ENCODE measurements at regions not wholly inside any gene's neighbourhood (a gene's known extent, or its start where the extent isn't known, plus 50 kb on each side); places are given as distances from the start of the nearest gene placed in this dataset.

DNA sequence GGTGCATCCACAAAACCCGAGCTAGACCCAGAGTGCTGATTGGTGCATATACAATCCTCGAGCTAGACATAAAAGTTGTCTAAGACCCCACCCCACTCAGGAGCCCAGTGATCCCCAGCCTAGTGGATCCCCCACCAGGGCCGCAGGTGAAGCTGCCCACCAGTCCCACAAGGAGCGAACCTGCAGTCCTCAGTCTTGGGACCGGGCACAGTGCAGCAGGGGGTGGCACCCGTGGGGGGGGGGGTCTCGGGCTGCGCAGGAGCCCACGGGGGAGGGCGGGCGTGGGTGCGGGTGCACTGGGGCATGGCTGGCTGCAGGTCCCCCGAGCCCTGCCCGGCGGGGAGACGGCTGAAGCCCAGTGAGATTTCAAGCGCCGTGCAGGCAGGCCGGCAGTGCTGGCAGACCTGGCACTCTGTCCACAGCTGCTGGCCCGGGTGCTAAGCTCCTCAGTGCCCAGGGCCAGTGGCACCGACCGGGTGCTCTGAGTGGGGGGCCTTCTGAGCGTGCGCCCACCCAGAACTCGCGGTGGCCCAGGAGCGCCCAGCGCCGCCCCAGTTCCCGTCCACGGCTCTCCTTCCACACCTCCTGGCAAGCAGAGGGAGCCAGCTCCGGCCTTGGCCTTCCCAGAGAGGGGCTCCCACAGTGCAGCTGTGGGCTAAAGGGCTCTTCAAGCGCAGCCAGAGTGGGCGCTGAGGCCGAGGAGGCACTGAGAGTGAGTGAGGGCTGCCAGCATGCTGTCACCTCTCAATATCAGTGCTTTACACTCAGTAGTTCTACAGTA is 989.1 kb downstream of the FAM181B start:
- no peak for DNase-seq (ENCODE audit: low read depth)

DNA sequence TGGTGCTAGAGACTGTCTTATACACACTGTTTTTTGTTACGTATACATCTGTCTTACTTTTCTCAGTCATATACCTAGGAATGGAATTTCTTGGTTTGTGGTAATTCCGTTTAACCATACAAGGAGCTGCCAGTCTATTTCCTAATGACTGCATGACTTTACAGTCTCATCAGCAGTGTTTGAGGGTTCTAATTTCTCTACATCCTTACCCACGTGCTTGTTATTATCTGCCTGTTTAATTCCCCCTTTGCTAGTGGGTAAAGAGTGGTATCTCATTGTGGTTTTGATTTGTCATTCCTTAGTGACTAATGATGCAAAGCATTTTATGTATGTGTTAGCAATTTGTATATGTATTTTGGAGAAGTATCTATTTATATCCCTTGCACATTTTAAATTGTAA is 1008.0 kb downstream of the FAM181B start:
- DNase-seq (ENCODE audit: low read depth): no peak

DNA sequence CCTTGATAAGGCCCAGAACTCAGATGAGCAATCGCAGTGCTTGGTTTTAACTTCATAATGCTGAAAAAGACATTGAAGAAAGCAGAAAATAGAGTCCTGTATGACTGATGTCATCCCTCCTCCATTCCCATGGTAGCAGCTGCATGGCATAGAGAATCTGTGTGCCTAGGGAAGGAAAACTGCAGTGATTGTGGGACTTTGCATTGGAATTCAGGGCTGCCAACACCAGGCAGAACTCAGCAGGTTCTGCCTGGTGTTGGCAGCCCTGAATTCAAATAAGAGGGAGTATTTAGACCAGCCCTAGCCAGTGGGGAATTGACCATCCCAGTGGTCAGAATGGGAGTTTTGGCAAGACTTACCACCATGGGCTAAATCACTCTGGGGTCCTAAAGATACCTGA is 1016.0 kb downstream of the FAM181B start:
- no peak for DNase-seq (ENCODE audit: low read depth)

DNA sequence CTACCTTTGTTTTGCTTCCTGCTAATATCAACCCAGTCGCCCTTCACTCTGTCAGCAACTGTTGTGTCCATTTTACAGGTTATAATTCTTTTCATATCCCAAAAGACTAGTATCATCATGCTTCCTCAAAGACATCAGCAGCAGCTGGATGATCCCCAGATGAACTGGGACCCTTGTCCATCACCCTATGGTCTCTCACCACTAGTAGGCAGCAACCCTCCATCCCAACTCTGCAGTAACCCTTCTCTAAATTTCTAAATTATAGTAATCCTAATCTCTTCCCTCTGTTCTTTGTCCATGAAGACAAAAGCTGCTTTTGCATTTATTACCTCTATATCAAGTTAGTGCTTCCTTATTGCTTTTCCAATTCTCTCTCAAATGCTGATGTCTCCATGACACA is 1025.8 kb downstream of the FAM181B start:
- no peak for DNase-seq (ENCODE audit: low read depth)

DNA sequence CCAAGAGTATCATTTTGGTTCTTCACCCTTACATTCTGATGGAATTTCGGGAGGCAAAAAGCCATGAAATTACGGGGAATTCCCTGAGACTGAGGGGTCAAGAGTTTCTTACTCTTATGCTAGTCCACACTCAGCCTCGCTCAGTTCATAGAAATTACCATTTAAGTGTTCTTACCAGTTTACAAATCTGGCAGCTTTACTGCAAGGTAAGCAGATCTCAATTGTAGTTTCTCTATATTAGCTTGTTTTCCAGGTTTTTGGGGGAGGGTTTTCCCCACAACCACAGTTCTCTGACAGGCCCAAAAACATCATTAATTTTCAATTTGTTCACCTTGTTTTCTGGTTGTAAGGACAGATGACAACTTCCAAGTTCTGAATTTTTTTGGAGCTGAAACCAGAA is 1028.4 kb downstream of the FAM181B start:
- DNase-seq (ENCODE audit: low read depth): no peak

DNA sequence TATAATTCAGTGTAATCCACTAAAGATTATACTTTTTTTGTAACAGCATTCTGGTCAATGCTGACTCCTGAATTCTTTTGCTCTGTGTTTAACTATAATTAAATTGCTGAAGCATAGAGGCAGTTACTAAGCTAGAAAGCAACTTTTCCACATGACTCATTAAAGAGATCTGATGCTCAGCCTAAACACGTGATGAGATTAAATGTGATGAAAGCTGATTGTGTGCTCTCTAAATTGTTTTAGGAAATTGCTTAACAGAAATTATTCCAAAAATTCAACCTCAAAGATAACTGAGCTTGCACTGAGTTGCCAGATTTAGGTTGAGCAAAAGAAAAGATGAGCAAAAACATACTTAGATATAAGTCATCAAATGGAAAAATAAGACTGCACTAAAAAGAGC is 1033.6 kb downstream of the FAM181B start:
- DNase-seq (ENCODE audit: low read depth): no peak

DNA sequence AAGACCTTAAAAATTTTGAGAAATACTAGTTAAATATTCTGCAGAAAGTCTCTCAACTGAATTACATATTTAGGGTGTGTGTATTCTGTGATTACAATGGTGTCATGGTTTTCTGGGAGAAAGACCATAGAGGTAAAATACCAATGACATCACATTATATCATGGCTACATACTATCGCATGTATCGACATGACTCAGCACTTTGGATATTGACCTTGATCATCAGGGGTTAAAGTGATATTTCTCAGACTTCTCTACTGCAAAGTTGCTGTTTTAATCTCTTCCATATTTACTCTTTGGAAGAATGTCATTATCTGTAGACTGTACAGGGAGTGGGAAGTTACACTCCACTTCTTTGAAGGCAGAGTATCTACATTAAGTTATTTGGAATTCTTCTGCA is 1046.6 kb downstream of the FAM181B start:
- no peak for DNase-seq (ENCODE audit: low read depth)

DNA sequence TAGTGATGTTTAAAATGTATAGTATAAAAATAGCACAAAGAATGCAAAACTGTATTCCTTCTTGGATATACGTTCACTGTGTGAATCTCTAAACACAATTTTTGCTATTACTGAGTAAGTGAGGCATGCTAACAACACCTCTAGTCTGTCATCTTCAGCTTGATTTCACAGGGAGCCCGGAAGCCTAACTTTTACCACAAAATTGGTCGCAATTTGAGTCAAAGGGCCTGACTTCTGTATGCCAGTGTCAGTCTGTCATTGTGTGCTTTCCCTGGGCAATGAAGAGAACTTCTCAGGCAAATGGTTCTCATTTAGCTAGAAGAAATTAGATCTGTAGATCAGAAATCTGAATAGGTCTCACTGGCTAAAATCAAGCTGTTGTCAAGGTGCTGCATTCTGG is 1059.5 kb downstream of the FAM181B start:
- no peak for DNase-seq (ENCODE audit: low read depth)

DNA sequence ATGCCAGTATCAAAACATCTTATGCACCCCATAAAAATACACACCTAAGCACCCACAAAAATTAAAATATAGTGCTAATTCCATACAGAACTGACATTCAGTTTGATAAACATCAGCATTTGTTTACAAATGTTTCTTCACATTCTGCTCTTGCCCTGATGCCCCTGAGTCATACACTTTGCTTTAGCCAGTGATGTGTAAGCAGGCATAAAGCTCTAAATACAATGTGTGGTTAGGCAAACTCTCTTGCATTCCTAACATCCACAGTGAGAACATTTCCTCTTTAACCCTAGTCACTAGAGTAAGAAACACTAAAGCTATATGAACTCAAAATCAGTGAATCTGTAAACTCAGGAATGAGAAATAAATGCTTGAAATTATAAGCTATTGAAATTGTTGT is 1060.7 kb downstream of the FAM181B start:
- DNase-seq (ENCODE audit: low read depth): no peak

DNA sequence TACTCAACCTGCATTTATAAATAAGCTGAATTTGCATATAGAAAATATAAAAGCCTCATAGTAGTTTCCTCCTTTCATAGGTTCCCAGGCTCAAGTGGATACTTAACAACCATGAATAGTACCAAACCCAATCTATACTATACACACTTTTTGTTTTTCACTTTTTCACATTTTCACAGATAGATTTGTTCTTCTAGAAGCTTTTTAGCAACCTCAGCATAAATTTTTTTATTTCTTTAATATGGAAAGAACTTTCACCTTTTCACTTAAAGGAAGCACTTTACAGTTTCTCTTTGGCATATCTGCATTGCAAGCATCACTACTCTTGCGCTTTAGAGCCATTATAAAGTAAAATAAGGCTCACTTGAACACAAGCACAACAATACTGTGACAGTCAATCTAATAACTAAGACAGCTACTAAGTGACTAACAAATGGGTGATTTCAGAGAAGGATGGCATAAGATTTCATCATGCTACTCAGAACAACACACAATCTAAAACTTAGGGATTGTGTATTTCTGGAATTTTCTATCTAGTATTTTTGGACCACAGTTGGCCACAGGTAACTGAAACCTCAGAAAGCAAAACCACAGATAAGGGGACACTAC is 1063.6 kb downstream of the FAM181B start:
- DNase-seq (ENCODE audit: low read depth): no peak

DNA sequence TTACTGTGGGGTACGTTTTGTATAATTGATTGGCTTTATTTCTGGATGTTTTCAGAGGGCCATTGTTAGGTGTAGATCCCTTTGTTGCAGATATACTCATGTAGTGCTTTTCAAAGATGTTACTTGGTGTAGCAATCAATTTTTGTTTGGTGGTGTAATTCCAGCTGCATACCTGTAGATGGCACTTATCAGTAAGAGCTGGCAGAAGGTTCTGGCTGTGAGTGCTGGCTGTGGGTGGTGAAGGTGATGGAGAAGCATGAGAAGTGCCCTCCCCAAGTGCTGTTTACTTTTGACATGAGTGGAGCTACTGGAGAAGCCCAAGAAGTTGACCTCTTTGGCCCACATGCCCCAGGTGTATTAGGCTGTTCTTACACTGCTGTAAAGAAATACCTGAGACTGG is 1074.9 kb downstream of the FAM181B start:
- no peak for DNase-seq (ENCODE audit: low read depth)

DNA sequence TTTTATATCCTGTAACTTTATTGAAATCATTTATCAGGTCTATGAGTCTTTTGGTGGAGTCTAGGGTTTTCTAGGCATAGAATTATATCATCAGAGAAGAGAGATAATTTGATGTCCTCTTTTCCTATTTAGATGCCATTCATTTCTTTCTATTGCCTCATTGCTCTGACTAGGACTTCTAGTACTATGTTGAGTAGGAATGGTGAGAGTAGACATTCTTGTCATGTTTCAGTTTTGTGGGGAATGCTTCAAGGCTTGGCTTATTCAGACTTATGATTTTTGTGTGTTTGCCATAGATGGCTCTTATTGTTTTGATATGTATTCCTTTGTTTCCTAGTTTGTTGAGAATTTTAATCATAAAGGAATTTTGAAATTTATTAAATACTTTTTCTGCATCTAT is 1078.3 kb downstream of the FAM181B start:
- DNase-seq (ENCODE audit: low read depth): no peak

DNA sequence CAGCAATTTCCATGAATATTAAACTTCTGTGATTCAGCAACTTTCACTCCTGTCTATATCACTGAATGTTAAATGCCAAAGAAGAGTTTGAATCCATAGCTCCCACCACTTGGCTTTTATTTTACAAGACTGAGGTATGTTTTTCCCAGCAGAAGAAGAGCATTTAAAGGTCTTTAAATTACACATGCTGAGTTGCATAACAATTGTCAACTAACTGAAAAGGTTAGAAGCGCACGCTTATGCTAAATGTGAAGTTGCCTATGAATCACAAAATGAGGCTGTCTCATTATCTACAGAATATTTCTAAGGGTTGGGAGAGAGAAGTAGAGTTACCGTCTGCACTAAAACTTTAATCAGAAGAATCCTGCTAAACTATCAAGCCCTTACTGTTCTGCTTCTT is 1086.3 kb downstream of the FAM181B start:
- no peak for DNase-seq (ENCODE audit: low read depth)

DNA sequence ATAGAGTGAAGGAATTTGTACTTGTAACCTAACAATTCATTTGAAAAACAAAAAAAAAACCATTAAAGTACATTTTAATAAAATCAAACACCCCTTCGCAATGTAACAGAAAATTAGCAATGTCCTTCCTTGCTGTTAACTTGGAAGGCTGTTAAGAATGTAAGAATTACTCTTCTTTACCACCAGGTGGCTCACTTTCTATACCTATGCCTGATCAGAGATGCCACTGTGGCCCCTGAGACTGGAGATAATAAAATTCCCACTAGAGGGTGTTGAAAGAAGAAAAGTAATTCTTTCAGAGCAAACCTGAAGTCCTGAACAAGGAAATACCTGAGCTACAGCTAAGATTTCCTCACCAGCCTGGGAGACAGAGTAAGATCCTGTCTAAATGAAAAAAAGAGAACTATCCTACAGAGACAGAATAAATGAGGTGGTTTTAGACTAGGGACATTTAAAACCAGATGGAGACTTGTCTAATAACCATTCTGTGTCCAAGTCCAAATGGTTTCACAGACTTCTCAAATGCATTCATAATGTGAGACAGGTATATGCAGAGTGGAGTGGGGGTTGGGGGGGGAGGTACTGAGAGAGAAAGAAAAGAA is 1089.3 kb downstream of the FAM181B start:
- DNase-seq (ENCODE audit: low read depth): peak; percentile 20

DNA sequence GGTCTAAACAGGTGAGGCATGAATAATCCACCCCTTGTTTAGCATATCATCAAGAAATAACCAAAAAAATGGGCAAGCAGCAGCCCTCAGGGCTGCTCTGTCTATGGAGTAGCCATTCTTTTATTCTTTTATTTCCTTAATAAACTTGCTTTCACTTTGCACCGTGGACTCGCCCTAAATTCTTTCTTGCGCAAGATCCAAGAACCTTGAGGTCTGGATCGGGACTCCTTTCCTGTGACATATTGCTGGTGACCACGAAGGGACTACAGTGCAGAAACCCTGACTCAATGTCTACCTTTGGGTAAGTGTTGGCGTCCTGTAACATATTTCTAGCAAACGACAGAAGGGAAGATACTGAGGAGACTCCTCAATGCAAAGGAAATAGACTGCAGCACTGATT is 1099.2 kb downstream of the FAM181B start:
- no peak for DNase-seq (ENCODE audit: low read depth)

DNA sequence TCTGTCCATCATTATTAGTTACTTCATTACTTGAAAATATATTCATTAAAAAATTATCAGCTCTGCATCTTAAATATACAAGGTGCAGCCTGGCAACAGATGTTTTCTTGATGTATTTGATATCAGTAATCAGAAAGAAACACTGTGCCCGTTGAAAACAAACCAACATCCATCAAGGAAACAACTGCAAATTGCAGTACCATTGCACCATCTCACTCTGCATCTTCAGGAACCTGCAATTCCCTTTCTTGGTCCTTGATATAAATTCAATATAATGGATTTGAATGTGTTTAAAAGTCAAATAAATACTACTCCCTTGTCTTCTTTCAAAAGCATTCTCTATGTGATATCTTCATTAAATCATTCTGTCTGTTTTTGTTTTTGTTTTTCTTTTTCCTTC is 1131.2 kb downstream of the FAM181B start:
- no peak for DNase-seq (ENCODE audit: low read depth)

DNA sequence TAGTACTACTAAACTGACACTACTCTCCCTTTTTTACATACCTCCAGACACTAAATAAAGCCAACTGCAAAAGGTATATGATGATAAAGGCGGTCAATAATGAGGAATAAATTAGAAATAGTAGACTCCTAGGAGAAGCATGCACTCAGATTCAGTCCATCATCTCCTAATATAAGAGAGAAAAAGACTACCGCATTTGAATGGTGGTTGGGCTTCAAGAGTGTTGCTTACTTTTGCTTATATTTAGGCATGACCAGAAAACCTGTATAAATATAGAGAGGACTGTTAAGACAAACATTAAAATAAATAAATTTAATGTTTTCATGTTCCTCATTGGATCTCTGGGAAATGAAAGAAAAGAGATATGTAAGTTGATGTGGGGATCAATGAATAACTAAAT is 1137.0 kb downstream of the FAM181B start:
- DNase-seq (ENCODE audit: low read depth): no peak

DNA sequence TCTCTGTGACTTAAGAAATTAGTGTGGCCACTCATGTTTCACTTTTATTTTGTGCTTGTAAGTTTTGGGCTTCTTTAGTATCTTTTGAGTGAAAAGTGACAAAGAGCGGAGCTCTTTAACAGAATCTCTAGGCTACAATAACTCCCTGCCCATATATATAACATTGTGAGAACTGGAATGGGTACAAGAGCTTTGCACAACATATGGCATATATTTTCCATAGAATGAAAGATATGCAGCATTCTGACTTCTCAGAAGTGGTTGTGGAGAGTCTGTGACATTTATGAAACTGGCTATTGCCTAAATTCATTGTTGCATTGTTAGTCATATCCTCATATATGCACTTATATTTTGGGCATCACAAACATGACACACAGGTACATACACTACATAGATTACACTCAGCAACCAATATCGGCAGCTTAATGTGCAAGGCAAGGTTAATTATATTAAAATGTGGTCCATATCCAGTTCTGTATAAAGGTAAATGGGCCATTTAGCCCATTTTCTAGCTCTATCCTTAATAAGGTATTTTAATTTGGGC is 1148.2 kb downstream of the FAM181B start:
- no peak for DNase-seq (ENCODE audit: low read depth)

DNA sequence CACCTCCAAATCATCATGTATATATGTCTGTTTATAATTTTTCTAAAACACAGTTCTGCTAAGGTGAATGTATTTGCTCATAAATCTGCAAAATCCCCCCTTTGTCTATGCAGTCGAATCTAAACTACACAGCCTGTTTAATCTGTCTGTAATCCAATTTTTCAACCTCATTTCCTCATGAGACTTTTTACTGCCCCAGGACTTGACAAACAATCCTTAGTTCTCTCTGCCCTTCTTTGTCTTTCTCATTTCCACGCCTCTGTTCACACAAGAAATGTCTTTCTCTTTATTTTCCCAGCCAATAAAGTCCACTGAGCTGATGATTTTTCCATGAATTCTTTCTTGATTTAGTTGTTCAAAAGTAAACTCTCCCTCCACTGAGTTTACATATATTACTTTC is 1154.3 kb downstream of the FAM181B start:
- DNase-seq (ENCODE audit: low read depth): no peak

DNA sequence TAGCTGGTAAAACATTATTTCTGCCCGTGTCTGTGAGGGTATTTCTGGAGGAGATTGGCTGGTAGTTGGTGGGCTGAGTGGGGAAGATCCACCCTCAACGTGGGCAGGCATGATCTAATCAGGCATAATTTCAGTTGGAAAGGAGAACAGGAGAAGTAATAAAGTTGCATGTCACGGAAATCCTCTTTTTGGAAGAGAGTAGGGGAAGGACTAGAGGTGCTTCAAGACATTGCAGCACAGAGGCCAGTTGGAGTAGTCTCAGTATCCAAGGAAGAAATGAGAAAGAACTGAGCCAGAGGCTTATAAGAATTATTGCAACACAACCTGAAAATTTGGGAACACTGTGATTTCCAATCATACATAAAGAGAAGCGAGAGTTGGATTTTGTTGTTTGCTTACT is 1155.1 kb downstream of the FAM181B start:
- no peak for DNase-seq (ENCODE audit: low read depth)

DNA sequence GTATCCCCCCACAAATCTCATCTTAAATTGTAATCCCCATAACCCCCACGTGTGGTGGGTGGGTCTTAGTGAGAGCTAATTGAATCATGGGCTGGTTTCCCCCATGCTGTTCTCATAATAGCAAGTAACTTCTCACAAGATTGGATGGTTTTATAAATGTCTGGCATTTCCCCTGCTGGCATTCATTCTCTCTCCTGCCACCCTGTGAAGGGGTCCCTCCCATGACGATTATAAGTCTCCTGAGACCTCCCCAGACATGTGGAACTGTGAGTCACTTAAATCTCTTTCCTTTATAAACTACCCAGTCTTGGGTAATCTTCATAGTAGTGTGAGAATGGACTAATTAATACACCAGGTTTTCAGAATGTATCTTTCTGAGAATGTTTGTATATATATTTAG is 1159.4 kb downstream of the FAM181B start:
- DNase-seq (ENCODE audit: low read depth): no peak

DNA sequence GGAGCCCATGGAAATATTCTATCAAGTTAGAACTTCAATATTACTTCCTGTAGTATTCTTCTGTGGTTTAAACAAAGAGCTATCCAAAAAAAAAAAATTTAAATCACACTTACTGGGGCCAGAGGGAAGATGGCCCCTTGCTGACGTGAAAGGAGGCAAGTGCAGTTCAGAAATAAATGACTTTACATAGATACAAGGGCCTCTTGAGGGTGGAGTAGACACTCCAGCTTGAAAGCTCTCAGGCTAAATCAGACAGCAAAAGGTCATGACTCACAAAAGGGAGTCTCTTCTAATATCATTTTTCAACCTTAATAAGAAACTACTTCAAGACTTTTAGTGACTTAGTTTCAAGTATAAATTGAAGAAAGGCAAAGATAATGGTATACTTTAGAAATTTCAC is 1160.3 kb downstream of the FAM181B start:
- DNase-seq (ENCODE audit: low read depth): no peak

DNA sequence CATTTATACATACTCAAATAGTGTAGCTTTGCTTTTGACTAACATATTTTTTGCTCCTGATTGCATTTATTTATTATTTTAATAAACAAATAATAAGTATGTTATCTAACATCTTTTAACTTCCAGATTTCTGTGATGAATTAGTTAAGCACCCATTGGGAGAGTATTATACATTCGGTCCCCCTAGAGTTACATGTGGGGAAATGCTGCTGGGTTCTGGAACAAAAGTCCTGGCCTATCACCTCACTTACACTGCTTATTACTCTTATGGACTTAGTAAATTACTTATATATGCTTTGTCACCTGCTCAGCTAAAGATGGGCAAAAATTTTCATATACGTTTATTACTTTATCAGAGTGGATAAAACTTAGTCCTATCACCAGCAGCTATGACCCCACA is 1163.0 kb downstream of the FAM181B start:
- no peak for DNase-seq (ENCODE audit: low read depth)
